ACC112 (cell line): ENCODE measurements at regions not wholly inside any gene's neighbourhood (a gene's known extent, or its start where the extent isn't known, plus 50 kb on each side); places are given as distances from the start of the nearest gene placed in this dataset.

Experiments
- H2AFZ ChIP-seq: fragments of 200-600 bp; sonication (generic); one replicate; pipeline ENCODE4 v1.6.0; 2017; ENCODE audit warnings: antibody characterized with exemption, low read length; ENCODE audit not compliant: unreplicated experiment
- H3K27ac ChIP-seq: fragments of 200-600 bp; sonication (generic); 2 replicates; pipeline ENCODE4 v1.5.1; 2014; ENCODE audit warnings: low read depth, mild to moderate bottlenecking, antibody characterized with exemption, low read length, moderate library complexity
- H3K27me3 ChIP-seq: fragments of 200-600 bp; sonication (generic); 2 replicates; pipeline ENCODE4 v1.6.1; 2014; ENCODE audit warnings: mild to moderate bottlenecking, antibody characterized with exemption, low read length, moderate library complexity, mixed read lengths; ENCODE audit not compliant: insufficient read depth
- H3K36me3 ChIP-seq: fragments of 200-600 bp; sonication (generic); 2 replicates; pipeline ENCODE4 v1.6.1; 2016; ENCODE audit warnings: mild to moderate bottlenecking, antibody characterized with exemption, low read length, moderate library complexity, mixed read lengths; ENCODE audit not compliant: insufficient read depth
- H3K4me1 ChIP-seq: fragments of 200-600 bp; sonication (generic); one replicate; pipeline ENCODE4 v1.6.1; 2016; ENCODE audit warnings: low read length, mixed read lengths; ENCODE audit not compliant: insufficient read depth, unreplicated experiment, control insufficient read depth
- H3K4me3 ChIP-seq: fragments of 200-600 bp; sonication (generic); 2 replicates; pipeline ENCODE4 v1.5.1; 2014; ENCODE audit warnings: mild to moderate bottlenecking, low read depth, low read length
- H3K79me2 ChIP-seq: fragments of 200-600 bp; sonication (generic); one replicate; pipeline ENCODE4 v1.6.0; 2016; ENCODE audit warnings: low read length; ENCODE audit not compliant: control insufficient read depth, unreplicated experiment, insufficient read depth

DNA sequence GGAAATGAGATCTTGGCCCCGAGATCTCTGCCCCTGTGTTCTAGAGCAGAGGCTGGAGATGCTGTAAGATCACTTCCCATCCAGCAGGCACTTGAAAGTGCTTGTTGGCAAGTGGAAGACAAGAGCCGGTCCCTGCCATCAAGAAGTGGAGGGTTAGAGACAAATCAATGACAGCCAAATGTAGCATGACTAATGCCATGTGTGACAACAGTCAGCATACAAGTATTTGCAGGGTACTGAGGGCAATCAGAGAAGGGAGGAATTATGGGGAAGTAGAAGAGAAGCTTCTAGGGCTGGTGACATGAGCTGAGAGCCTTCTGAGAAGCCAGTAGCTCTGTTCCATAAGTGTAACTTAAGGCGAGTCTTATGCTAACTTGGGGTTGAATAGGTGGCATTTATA lies 58.6 kb downstream of the TMEM17 start:
- Histone ChIP-seq H2AFZ (no peak overlapping the region), H3K27ac (no peak overlapping the region), H3K4me3 (no peak overlapping the region), H3K27me3 (peaks cover 18% of the 10 kb centered on the region), H3K4me1 (no peaks in the 10 kb centered on the region), H3K36me3 (no peaks in the 10 kb centered on the region), H3K79me2 (no peaks in the 10 kb centered on the region)

GRCh38 chr2:62446491-62446890 lies 59.5 kb downstream of the TMEM17 start:
- H3K4me3 ChIP-seq, result no peak overlapping the region
- H3K79me2 ChIP-seq, result no peaks in the 10 kb centered on the region
- peaks cover 27% of the 10 kb centered on the region for H3K27me3 ChIP-seq
- H3K4me1 ChIP-seq, result no peaks in the 10 kb centered on the region
- H2AFZ ChIP-seq, result no peak overlapping the region
- no peaks in the 10 kb centered on the region for H3K36me3 ChIP-seq
- H3K27ac ChIP-seq, result no peak overlapping the region

GRCh38 chr2:62443886-62444285 lies 62.1 kb downstream of the TMEM17 start:
- H3K79me2 ChIP-seq, result no peaks in the 10 kb centered on the region
- no peak overlapping the region for H3K27ac ChIP-seq
- H3K4me1 ChIP-seq, result no peaks in the 10 kb centered on the region
- no peak overlapping the region for H2AFZ ChIP-seq
- H3K27me3 ChIP-seq, result peaks cover 48% of the 10 kb centered on the region
- H3K4me3 ChIP-seq, result no peak overlapping the region
- no peaks in the 10 kb centered on the region for H3K36me3 ChIP-seq

DNA sequence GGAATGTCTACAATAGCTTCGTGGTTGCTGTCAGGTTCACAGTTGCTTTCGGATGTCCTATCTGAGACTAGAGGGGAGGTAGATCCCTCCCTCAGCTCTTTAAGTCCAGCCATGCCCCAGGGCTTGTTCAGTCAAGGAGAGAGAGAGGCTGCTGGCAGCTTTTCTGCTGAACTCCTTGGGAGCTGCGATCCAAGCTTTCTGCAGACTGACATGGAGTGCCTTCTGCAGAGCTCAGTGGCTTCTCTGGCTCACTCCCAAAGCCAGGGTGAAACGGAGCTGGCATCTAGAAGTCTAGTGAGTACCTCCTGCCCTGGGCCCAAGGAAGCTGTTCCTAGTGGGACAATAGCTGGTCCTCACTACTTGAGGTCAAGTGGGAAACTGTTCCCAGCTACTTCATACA lies 62.5 kb downstream of the TMEM17 start:
- H3K27ac ChIP-seq, result no peak overlapping the region
- no peaks in the 10 kb centered on the region for H3K36me3 ChIP-seq
- no peak overlapping the region for H3K4me3 ChIP-seq
- no peaks in the 10 kb centered on the region for H3K4me1 ChIP-seq
- no peaks in the 10 kb centered on the region for H3K79me2 ChIP-seq
- H3K27me3 ChIP-seq, result peaks cover 48% of the 10 kb centered on the region
- no peak overlapping the region for H2AFZ ChIP-seq

DNA sequence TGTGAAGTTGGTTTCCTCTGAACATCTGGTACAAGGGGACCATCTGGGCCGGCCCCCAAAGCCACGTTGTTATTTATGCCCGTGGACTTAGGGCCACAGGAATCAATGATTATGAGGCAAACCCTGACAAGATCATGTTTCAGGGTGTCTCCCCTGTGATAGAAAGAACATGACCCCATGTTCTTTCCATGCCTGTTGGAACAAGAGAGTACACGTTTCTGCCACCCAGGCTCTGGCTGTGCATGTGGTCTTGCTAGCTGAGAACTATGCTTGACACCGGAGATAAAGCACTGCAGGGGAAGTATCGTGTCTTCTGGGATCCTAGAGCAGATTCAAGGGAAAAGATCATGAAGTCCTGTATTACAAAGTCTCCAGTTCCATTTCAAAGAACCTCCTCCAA lies 64.2 kb downstream of the TMEM17 start:
- Histone ChIP-seq H3K27ac (no peak overlapping the region), H2AFZ (no peak overlapping the region), H3K27me3 (peaks cover 48% of the 10 kb centered on the region), H3K79me2 (no peaks in the 10 kb centered on the region), H3K4me1 (no peaks in the 10 kb centered on the region), H3K36me3 (no peaks in the 10 kb centered on the region), H3K4me3 (no peak overlapping the region)

DNA sequence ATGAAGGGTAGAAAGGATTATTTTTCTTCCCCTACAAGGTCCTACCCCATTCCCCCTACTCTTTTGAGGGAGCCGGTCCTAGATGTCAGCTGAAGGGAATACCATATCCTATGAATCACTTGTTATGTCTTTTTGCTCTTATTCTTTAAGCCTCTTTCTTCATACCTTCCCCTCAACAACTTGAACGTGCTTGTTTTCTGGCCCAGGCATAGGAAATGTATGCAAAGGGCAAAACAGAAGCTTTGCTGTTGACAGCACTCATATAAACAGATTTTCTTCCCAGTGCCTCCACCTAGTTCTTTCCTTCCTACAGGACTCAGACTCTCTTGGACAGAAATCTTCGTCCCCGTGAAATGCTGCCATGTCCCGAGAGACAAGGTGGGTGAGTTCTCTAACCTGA lies 64.6 kb downstream of the TMEM17 start:
- Histone ChIP-seq H3K27me3 (peaks cover 48% of the 10 kb centered on the region), H3K36me3 (no peaks in the 10 kb centered on the region)

DNA sequence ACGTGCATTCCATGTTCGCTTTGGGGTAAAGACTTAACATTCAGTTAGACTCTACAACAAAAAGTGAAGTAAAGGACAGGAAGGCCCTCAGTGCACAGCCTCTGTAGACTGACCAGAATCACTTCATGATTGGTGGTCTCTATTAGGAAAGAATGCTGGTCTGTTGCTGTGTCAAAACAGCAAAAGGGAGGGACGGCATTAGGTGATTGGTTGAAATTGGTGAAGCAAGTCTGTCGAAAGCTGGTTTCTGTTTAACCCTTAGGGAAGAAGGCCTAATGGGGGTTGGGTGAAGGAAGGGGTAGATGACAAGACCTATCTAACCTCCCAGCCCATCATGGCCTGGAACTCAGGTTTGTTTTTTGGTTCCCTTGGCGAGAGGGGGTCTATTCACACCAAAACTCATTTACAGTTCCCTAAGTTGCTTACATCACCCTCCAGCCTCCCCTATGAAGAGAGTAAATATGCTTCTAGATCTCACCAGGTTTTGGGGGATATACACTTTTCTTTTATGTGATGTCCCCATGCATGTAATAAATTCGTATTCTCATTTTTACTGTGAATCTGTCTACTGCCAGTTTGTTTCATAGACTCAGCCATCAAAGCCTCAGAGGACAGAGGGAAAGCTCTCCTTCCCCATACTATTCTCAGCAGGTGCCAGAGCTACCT lies 65.6 kb downstream of the TMEM17 start:
- Histone ChIP-seq H3K36me3 (no peaks in the 10 kb centered on the region), H2AFZ (no peak overlapping the region), H3K4me3 (no peak overlapping the region), H3K27ac (no peak overlapping the region), H3K4me1 (no peaks in the 10 kb centered on the region), H3K79me2 (no peaks in the 10 kb centered on the region), H3K27me3 (peaks cover 48% of the 10 kb centered on the region)

More for the DNA sequence above, 64.6 kb downstream of the TMEM17 start:
- Histone ChIP-seq H2AFZ (no peak overlapping the region), H3K4me1 (no peaks in the 10 kb centered on the region), H3K79me2 (no peaks in the 10 kb centered on the region), H3K4me3 (no peak overlapping the region), H3K27ac (no peak overlapping the region)

DNA sequence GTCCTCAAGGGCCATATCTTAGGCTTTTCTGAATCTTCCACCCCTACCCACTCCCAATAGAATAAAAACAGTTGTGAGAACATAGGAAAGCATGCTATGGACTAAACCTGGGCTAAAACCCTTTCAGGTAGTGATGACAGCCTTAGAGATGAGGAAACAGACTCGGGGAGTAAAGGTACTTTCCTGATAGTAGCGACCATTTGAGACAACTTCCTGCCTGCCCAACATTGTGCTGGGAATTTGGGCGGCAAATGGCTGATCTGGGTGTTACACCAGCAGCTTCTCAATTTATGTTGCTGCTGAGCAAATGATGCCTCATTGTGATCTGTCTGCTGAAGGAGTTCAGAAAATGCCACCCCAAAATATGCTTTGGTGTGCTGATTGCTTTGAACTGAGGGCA lies 66.6 kb downstream of the TMEM17 start:
- Histone ChIP-seq H3K27me3 (peaks cover 48% of the 10 kb centered on the region), H3K4me3 (no peak overlapping the region), H3K27ac (no peak overlapping the region), H3K36me3 (no peaks in the 10 kb centered on the region), H2AFZ (no peak overlapping the region), H3K4me1 (no peaks in the 10 kb centered on the region), H3K79me2 (no peaks in the 10 kb centered on the region)

DNA sequence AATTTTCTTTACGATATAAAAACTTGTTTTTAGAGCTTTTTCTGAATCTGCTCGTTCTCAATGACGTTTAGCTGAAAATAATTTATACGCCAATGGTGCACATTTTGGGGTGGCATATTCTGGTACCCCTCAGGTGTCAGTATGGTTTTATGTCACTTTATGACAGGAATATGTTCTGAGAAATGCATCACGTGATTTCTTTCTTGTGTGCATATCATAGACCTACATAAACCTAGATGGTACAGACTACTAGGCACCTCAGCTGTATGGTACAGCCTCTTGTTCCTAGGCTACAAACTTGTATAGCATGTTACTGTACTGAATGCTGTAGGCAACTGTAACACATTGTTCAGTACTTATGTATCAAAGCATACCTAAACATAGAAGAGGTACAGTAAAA lies 68.2 kb downstream of the TMEM17 start:
- H3K4me3 ChIP-seq, result no peak overlapping the region
- H2AFZ ChIP-seq, result no peak overlapping the region
- H3K4me1 ChIP-seq, result no peaks in the 10 kb centered on the region
- no peaks in the 10 kb centered on the region for H3K36me3 ChIP-seq
- peaks cover 34% of the 10 kb centered on the region for H3K27me3 ChIP-seq
- H3K79me2 ChIP-seq, result no peaks in the 10 kb centered on the region
- no peak overlapping the region for H3K27ac ChIP-seq

- Histone ChIP-seq H3K36me3 (no peaks in the 10 kb centered on the region), H3K4me3 (no peak overlapping the region), H3K27ac (no peak overlapping the region), H3K79me2 (no peaks in the 10 kb centered on the region), H2AFZ (no peak overlapping the region), H3K4me1 (no peaks in the 10 kb centered on the region), H3K27me3 (peaks cover 26% of the 10 kb centered on the region)
Measured at GRCh38 chr2:62435720-62436119, 70.3 kb downstream of the TMEM17 start.

DNA sequence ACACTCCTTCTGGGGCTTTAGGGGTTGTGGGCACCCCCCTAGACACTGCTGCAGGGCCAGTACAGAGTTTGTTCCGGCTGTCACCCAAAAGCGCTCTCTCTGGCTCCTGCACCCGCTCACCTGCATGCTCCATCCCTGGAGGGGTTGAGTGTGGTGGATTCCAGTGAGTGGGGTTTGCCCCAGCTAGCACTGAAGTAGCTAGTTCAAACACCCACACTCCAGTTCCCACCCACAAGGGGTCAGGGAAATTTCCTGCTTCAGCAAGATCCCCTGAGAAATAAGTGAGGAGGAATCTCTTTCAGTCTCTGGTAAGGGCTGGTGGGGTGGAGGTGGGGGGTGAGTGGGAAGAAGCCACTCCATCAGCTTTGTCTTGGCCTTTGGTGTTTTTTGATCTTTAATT lies 73.6 kb downstream of the TMEM17 start:
- no peaks in the 10 kb centered on the region for H3K79me2 ChIP-seq
- peaks cover 14% of the 10 kb centered on the region; the same call in 1 of the 2 replicates for H3K27me3 ChIP-seq
- H2AFZ ChIP-seq, result no peak overlapping the region
- no peak overlapping the region for H3K27ac ChIP-seq
- H3K4me1 ChIP-seq, result no peaks in the 10 kb centered on the region
- no peaks in the 10 kb centered on the region for H3K36me3 ChIP-seq
- H3K4me3 ChIP-seq, result no peak overlapping the region
